ENCODE measurements at regions not wholly inside any gene's neighbourhood (a gene's known extent, or its start where the extent isn't known, plus 50 kb on each side); places are given as distances from the start of the nearest gene placed in this dataset.
"Not testable (repeated sequence)": the region's sequence is repeated elsewhere in the genome, so short reads cannot be mapped to it uniquely, and the experiment has no call there.

DNA sequence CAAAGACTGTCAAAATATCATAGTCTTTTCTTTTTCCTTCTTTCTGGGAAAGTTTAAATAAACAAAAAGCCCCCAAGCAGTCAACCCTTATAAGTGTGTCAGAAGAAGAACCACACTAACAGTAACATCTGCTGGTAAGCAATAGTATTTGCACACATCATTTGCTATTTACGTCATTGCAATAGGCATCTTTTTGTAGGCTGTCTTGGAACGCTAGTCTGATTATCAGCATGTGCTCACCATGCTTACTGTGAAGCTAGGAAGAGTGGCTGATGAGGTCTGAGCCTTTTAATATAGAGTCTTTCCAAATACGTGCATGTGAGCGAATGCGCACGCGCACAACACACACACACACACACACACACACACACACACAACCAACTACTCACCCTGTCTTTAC lies 599.0 kb upstream of the TPK1 start:
- no peak for FAIRE-seq

DNA sequence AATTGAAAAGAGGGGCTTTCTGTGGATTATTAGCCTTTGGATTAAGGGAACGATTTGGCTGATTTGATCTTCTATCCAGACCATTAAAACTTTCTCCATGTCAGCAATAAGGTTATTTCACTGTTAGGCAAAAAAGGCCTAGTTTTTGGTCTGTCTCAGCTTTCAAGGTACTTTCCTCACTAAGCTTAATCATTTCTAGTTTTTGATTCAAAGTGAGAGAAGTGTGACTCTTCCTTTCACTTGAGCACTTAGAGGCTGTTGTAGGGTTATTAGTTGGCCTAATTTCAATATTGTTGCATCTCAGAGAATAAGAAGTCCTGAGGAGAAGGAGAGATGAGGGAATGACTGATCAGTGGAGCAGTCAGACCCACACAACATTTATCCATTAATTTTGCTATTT lies 596.0 kb upstream of the TPK1 start:
- FAIRE-seq: no peak

DNA sequence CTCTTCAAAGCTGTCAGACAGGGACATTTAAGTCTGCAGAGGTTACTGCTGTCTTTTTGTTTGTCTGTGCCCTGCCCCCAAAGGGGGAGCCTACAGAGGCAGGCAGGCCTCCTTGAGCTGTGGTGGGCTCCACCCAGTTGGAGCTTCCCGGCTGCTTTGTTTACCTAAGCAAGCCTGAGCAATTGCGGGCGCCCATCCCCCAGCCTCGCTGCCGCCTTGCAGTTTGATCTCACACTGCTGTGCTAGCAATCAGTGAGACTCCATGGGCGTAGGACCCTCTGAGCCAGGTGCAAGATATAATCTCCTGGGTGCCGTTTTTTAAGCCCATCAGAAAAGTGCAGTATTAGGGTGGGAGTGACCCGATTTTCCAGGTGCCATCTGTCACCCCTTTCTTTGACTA lies 582.6 kb upstream of the TPK1 start:
- FAIRE-seq: not testable (repeated sequence)

DNA sequence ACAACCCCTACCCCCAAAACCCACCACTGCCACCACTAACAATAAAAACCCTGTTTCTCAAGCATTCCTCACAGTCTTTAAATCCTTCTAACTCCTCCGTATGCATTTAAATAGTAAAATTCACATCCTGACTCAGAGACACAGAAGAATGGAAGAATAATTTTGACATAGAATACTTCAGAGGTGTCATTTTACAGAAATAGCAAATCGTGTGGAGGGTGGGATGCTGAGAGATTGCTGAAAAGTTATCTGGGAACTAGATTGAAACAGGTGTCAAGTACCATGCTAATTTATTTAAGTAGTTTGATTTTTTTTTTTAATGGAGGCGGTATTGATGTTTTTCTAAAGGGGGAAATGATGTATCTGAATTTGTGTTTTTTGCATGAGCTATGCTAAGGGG lies 575.2 kb upstream of the TPK1 start:
- no peak for FAIRE-seq

DNA sequence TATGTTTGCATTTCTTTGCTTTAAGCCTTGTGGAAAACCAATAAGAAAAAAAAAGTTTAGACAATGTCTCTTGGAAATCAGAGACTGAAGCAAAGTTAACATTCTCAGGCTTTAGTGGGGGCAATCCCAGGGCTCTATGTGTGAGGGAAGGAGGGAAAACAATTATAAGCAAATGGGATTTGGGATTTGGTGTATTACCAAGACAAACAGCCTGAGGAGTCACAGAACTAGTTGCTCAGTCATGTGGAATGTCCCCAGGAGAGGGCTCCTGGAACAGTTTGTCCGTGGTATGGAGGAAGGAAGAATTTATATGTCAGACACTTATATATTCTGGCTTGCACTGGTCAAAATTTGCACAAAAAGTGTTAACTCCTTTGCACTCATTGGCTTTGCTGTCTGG lies 562.9 kb upstream of the TPK1 start:
- no peak for FAIRE-seq

DNA sequence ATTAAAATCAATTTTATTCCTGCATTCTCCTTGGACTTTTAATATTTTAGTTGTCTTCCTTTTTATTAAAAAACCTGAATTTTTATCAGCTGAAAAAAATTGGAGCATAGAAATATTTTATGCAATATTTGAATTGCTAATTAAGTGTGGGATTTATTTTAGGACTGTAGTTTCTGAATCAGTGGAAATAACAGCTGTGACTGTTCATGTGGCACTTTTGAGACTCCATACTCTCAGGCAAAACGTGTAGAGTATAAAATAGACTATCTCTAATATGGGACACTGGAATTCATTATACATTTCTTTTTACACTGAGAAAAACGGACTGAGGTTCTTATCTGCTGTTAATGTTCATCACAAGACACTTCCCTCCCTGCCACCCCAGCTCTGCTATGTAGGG lies 558.3 kb upstream of the TPK1 start:
- FAIRE-seq: no peak

DNA sequence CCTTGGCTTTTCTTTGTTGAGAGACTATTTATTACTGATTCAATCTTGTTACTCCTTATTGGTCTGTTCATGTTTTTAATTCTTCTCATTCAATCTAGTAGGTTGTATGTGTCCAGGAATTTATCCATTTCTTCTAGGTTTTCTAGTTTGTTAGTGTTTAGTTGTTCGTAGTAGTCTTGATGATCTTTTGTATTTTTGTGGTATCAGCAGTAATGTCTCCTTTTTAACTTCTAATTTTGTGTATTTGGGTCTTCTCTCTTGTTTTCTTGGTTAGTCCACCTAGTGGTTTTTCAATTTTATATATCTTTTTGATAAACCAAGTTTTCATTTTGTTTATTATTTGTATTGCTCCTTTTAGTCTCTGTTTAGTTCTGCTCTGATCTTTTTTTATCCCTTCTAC lies 546.9 kb upstream of the TPK1 start:
- FAIRE-seq: no peak

DNA sequence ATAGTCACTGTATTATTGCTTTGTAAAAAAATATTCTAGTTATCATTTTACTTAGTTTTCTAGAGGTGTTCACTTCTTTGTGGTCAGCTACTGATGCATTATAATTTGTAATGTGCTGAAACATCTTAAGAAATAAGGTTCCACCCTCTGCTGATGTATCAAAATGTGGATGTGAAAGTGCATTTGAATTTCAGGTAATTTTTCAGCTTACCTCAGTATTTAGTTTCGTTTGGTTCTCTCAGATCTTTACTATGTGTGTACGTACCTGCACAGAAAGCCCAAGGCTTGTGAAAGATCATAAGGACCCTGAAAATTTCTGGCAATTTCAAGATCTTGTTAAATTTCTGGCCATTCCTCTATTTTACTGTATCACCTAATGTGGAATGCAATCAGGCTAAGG lies 542.3 kb upstream of the TPK1 start:
- FAIRE-seq: no peak

DNA sequence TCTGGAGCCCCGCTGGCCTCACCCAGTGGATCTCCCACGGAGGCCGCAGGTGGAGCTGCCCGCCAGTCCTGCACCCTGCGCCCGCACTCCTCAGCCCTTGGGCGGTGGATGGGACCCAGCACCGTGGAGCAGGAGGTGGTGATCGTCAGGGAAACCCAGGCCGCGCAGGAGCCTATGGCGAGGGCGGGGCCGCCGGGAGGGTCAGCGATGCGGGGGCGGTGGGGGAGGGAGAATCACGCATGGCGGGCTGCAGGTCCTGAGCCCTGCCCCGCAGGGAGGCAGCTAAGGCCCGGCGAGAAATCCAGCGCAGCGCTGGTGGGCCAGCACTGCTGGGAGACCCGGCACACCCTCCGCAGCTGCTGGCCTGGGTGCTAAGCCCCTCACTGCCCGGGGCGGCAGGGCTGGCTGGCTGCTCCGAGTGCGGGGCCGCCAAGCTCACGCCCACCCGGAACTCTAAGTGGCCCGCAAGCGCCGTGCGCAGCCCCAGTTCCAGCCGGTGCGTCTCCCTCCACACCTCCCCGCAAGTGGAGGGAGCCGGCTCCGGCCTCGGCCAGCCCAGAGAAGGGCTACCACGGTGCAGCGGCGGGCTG lies 524.8 kb upstream of the TPK1 start:
- FAIRE-seq: no peak

DNA sequence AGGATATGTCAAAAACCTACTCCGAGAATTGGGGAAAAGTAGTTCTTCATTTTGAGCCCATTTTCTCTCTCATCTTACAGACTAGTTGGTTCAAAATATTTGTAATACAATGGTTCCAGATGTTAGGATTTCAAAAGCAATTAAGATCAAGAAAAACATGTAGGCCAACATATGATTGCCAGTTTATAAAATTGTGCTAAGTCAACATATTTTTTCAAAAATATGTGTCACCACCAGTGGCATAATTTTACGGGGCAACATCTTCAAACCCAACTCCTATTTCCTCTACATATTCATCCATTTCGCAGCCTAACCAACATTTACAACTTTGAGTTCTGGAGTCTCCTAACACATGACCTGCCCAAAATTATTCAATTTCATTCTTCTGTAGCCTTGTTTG lies 514.5 kb upstream of the TPK1 start:
- no peak for FAIRE-seq

DNA sequence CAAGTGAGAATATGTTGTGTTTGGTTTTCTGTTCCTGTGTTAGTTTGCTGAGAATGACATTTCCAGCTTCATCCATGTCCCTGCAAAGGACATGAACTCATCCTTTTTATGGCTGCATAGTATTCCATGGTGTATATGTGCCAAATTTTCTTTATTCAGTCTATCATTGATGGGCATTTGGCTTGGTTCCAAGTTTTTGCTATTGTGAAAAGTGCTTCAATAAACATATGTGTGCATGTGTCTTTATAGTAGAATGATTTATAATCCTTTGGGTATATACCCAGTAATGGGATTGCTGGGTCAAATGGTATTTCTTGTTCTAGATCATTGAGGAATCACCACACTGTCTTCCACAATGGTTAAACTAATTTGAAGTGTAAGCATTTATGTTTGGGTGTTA lies 513.6 kb upstream of the TPK1 start:
- not testable (repeated sequence) for FAIRE-seq

DNA sequence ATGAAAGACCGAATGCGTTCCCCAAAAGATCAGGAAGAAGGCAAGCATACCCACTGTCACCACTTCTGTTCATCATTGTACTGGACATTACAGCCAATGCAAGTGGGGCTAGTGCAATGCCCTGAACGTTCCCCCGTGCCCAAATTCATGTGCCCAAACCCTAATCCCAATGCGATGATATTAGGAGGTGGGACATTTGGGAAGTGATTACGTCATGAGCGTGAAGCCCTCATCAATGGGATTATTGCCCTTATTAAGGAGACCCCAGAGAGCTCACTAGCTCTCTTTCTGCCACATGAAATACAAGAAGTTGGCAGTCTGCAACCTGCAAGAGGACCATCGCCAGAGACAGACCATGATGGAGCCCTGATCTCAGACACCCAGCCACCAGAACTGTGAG lies 511.4 kb upstream of the TPK1 start:
- no peak for FAIRE-seq

DNA sequence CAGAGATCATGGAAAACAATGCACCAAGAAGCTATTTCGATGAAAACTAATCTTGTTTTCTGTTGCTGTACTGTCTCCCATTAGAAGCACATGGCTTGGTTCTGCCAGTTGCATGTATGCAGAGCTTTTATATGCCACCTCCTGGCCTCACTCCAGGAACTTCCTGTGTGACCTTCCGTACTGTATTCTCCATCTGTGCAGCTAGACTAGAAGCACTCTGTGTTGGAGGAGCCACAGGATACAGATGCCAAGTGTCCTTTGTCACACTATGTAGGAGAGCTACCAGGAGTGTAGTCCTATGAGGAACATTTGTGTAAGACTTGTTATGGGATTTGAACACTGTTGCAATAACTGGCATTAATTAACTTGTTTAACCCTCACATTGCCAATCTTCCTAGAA lies 503.5 kb upstream of the TPK1 start:
- FAIRE-seq: no peak

DNA sequence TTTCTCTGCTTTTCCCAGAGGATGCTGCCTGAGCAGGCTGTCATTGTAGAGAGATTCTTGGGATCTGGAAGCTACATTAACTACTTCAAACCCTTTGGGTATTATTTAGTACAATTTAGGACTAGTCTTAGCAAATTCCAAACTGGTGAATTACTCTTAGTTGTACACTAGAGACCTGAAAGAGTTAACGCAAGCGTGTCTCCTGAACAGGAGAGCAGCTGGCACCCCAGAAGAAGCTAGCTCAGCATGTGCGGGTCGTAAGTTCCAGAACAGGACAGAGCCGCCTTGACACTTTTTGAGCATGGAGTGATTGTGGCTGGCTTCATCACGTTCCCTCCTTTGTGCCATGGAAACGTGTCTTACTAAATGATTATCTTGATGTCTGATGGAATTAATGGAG lies 495.7 kb upstream of the TPK1 start:
- FAIRE-seq: no peak

DNA sequence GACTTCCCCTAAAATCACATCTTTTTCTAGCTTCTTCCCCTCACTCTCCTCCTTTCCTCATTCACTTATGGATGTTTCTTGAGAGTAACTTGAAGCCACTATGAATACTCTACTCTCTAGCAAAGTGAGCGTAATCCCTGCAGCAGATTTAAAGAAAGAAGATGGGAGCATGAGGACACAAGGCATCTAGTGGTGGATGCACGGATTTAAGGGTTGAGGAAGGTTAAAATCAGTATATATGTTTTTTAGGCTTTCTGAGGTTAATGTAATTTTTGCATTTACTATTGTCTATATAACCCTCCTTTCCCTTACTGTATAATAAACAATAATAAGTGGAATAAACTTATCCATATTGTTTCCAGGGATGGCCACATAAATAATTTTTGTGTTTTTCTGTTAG lies 495.2 kb upstream of the TPK1 start:
- no peak for FAIRE-seq

DNA sequence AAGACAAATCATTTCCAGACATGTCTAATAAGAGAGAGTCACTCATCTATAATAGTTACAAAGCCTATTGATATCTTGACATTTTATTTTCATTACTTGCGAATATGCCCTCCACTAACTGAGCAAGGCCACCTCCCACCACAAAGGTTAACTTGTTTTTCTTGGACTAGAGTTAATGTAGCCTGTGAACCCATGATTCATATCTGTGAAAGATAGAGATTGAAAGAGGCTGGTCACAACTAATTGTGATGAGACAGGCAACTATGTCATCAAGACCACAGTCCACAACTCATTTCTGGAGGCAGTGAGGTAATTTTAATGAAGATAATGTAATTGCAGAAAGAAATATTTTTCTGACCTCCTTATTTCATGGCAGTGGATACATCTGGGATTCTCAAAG lies 491.8 kb upstream of the TPK1 start:
- FAIRE-seq: no peak

DNA sequence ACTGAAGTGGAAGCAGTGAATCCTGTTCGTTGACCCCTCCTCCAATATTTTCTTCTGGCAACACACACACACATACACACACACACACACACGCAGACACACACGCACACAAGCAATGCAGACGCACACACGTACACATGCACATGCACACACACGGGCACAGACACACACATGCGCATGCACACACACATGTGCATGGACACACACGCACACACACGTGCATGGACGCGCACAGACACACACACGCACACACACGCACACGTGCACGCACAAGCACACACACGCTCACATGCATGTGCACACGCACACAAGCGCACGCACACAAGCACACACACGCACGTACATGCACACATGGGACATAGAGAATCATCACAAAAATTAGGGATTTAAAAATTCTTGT lies 488.2 kb upstream of the TPK1 start:
- FAIRE-seq: no peak

DNA sequence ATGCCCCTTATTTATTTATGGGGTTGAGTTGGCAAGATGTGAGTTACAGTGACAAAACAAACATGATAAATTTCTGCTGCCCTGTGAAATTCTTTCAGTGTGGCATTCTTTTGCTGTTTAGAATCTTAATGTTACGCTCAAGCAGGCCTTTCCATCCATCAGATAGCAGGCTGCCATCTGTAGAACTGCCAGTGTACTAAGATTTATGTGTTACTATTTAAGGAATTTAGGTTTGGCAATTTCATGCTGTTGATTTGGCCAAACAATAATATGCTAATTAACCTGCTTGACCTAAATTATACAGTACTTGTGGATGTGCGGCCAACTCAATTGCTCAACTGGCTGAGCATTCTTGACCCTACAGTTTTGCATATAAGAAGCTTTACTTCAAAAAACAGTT lies 477.7 kb upstream of the TPK1 start:
- FAIRE-seq: no peak

DNA sequence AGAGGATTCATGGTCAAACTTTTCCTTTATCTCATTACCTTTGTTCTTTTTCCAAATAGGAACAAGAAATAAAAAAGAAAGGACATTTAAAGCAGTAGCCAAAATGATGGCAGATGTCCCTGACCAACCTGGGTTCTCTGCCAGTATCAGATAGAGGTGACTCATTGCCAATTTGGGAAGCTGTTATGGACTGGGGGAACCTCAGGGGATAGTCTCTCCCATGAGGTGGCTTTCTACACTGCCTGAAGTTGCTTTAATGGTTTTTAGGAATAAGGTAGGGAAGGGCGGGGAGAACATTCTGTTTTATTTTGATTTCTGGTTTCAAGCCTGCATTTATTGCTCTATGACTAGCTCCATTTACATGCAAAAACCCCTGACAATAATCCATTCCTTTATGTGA lies 457.9 kb upstream of the TPK1 start:
- no peak for FAIRE-seq

DNA sequence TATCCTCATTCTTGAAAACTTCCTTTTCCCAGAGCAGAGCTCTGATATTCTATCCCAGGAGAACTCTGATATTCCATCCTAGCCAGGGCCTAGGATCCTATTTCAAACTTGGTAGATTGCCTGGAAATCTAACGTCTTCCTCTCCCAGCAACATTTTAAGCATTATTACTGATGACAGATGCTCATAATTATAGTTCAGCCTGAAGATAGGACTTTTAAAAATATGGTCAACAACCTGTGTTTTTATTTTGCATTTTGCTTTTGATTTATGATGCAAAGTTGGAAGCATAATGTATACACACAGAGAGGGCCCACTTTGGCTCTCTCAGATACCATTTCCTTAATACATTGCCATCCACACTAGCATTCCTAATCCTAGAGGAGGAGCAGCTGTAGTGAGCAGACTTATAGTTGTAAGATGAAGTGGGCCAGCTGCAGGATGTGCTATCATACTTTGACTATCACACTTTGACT lies 457.4 kb upstream of the TPK1 start:
- no peak for FAIRE-seq

DNA sequence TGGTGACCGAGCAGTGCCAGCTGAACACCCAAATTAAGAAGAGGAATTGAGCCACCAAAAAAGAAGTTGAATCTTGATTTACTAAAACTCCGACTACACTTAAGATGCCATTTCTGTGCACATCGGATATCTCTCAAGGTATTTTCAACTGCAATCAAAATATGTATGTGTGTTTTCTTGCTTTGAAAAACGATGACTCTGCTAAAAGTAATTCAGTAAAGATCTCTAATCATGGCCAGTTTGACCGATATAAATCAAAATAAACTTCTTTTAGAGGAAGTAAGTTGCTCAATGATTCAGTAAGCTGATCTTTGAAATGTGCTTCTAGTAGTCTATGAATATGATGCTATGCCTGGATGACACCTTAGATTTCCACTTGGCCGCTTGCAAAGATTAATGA lies 453.5 kb upstream of the TPK1 start:
- FAIRE-seq: no peak

DNA sequence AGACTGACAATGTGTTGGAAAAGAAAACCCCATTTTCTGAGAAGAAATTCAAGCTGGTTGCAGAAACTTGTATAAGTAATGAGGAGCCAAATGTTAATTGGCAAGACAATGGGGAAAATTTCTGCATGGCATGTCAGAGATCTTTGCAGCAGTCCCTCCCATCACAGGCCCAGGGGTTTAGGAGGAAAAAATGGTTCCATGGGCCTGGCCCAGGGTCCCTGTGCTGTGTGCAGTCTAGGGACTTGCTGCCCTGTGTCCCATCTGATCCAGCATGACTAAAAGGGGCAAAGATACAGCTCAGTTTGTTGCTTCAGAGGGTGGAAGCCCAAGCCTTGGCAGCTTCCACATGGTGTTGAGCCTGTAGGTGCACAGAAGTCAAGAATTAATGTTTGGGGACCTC lies 440.3 kb upstream of the TPK1 start:
- FAIRE-seq: no peak

DNA sequence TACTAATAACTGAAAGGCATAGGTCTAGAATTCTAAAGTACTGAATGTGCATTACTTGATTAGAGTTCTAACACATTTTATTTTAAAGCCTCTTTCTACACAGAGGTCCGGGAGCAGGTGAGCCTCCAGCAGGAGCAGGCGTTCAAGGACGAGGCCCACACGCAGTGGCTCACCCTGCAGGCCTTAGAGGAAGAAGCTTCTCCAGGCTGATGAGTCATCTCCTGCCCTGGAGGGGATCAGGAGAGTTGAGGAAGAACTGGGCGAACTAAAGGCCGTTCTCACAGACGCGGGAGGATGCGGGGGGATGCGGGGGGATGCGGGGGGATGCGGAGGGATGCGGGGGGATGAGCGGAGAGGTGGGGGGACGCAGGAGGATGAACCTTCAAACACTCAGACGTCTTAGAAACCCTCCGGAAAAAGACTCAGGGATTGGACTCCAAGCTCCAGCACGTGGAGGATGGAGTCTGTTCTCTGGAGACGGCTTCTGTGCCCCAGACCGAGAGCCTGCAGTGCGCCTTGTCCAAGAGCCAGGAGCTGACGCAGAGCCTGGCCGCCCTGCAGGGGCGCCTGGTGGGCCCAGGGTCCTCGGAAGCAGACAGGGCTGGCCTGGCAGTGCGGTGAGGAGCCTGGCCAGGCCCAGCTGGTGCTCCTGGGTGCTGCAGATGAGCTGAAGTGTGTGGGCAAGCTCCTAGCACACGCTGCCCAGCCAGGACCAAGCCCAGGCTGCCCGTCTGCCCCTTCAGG lies 433.7 kb upstream of the TPK1 start:
- no peak for FAIRE-seq

DNA sequence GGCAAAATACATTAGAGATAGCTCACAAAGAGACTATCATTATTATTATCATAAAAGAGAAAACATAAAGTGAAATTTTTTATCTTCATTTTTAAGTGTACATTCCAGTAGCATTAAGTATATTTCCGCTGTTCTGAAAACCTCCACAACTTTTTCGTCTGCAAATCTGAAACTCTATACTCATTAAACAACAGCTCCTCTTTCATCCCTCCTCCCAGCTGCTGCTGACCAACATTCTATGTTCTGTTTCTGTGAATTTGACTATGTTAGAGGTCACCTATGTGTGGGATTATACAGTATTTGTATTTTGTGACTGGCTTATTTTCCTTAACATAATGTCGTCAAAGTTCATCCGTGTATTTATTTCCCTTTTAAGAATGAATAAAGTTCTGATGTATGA lies 429.3 kb upstream of the TPK1 start:
- no peak for FAIRE-seq

DNA sequence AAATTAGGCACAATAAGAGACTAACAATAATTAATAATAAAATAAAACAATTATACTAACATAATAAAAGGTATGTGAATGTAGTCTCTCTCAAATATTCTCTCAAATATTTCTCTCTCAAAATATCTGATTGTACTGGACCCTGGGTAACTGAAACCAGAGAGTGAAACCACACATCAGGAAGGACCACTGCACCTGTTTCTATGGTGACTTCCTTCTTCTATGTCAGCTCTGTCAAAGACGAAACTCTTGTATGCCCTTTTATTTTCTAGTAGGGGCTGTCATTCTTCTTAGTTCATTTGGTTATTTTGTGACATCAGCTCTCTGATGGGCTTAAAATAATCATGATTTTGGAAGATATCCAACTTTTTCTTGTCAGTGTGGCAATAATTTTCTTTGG lies 428.0 kb upstream of the TPK1 start:
- FAIRE-seq: no peak
